Cardiac muscle cell (in vitro differentiated cells and primary cell): ENCODE measurements at regions not wholly inside any gene's neighbourhood (a gene's known extent, or its start where the extent isn't known, plus 50 kb on each side); places are given as distances from the start of the nearest gene placed in this dataset.

Experiments
- DNase-seq, 2 donors: peaks; one replicate each; pipeline versions ENCODE4 v3.0.0 to v3.0.0-alpha.2; 2010 to 2017; ENCODE audit warnings: low read depth in 1 of 2, low spot score in 1 of 2
- H3K27ac ChIP-seq: fragments of 200-600 bp; sonication (generic); 2 replicates; pipeline ENCODE4 v1.5.1; 2016
- H3K27me3 ChIP-seq: fragments of 200-600 bp; sonication (generic); 2 replicates; pipeline ENCODE4 v1.6.0; 2016; ENCODE audit warnings: control low read depth
- H3K36me3 ChIP-seq: fragments of 200-600 bp; sonication (generic); 2 replicates; pipeline ENCODE4 v1.5.1; 2016; ENCODE audit warnings: control low read depth
- H3K4me1 ChIP-seq: fragments of 200-600 bp; sonication (generic); 2 replicates; pipeline ENCODE4 v1.8.1; 2017; ENCODE audit warnings: low read depth, mild to moderate bottlenecking, mixed run types
- H3K4me3 ChIP-seq: fragments of 200-600 bp; sonication (generic); 2 replicates; pipeline ENCODE4 v1.5.1; 2016; ENCODE audit warnings: mild to moderate bottlenecking
- H3K9me3 ChIP-seq: fragments of 200-600 bp; sonication (generic); 2 replicates; pipeline ENCODE4 v1.5.1; 2017; ENCODE audit warnings: low read depth, mild to moderate bottlenecking, control low read depth
- TF ChIP-seq, protein P1 (sequence below): IDR thresholded peaks from 2 replicates; pipeline ENCODE4 v1.5.1; 2012; ENCODE audit warnings: low read depth, mild to moderate bottlenecking, low read length

DNA sequence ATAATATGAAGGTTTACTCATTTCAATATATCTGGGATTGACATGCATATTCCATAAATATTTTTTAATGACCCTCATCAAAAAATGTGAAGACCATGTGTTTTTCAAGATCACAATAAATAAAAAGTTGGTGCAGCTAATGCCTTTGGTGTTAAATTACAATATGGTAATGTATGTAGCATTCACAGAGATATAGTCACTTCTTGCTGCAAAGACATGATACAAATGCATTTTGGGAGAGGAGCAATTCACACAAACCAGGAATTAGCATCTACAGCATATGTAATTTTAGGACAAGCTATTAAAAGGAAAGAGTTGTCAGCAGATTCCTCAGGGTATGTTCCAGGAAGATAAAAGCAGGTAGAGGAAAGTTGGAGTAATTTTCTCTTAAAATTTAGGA is 734.5 kb upstream of the HTR2C start:
- H3K36me3 ChIP-seq, result no peaks in the 10 kb centered on the region
- H3K4me3 ChIP-seq, result no peak overlapping the region
- no peak overlapping the region for H3K27ac ChIP-seq
- no peak for DNase-seq
- no peaks in the 10 kb centered on the region for H3K4me1 ChIP-seq
- TF ChIP-seq, protein P1, sequence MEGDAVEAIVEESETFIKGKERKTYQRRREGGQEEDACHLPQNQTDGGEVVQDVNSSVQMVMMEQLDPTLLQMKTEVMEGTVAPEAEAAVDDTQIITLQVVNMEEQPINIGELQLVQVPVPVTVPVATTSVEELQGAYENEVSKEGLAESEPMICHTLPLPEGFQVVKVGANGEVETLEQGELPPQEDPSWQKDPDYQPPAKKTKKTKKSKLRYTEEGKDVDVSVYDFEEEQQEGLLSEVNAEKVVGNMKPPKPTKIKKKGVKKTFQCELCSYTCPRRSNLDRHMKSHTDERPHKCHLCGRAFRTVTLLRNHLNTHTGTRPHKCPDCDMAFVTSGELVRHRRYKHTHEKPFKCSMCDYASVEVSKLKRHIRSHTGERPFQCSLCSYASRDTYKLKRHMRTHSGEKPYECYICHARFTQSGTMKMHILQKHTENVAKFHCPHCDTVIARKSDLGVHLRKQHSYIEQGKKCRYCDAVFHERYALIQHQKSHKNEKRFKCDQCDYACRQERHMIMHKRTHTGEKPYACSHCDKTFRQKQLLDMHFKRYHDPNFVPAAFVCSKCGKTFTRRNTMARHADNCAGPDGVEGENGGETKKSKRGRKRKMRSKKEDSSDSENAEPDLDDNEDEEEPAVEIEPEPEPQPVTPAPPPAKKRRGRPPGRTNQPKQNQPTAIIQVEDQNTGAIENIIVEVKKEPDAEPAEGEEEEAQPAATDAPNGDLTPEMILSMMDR, result no peak
- H3K9me3 ChIP-seq, result no peaks in the 10 kb centered on the region
- H3K27me3 ChIP-seq, result no peaks in the 10 kb centered on the region

DNA sequence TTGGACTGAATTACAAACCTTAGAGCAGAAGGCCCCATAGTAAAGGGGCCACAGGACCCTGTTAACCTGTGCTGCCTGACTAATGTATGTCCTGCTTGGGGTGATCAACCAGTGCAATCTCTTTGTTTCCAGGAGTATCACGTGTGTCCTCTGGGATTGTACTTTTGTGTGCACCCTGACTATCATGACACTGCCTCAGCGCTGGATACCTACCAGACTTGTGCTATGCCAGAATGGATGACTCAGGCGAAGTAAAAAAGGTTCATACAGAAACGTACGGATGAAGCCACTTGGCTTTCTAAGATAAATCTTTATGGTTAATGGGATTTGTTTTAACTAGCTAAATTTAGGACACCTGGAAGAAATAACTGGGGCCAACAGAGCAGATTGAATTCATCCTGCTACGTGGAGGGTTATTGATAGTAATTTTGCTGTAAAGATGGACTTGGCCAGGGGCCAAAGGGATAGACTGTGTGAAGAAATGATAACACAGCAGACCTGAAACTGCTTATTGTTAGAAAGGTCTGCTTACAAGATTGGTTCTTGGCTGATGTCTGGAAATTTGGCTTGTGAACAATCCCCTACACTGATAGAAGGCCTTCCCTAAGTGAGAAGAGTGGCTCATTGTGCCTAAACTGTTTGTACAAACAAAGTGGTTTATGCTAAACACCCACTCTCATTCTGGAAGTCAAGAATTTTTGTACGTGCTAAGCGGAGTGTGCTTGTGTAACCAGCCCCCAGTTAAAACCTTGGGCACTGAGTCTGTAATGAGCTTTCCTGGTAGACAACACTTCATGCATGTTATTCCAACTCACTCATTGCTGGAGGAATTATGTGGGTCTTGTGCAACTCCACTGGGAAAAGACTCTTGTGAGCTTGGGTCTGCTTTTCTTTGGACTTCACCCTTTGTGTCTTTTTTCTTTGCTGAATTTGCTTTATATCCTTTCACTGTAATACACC is 750.5 kb upstream of the HTR2C start:
- Histone ChIP-seq H3K36me3 (no peaks in the 10 kb centered on the region), H3K27me3 (no peaks in the 10 kb centered on the region), H3K9me3 (no peaks in the 10 kb centered on the region), H3K4me1 (no peaks in the 10 kb centered on the region), H3K27ac (no peak overlapping the region), H3K4me3 (no peak overlapping the region)
- DNase-seq, result peak in 1 of 2 donors; percentile 37
- TF ChIP-seq, protein P1, result no peak

DNA sequence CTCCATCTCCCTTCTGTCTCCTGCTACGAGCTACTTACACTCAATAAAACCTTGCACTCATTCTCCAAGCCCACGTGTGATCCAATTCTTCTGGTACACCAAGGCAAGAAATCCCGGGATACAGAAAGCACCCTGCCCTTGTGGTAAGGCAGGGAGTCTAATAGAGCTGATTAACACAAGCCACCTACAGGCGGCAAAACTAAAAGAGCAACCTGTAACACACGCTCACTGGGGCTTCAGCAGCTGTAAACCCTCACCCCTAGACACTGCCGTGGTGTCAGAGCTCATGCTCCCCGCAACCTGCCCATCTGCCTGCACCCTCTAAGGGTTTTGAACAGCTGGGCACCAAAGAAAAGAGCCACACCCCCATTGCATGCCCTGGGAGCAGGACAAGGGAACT is 755.4 kb upstream of the HTR2C start:
- no peak overlapping the region for H3K27ac ChIP-seq
- no peaks in the 10 kb centered on the region for H3K4me1 ChIP-seq
- no peak for DNase-seq
- H3K36me3 ChIP-seq, result no peaks in the 10 kb centered on the region
- H3K27me3 ChIP-seq, result no peaks in the 10 kb centered on the region
- H3K9me3 ChIP-seq, result no peaks in the 10 kb centered on the region
- no peak overlapping the region for H3K4me3 ChIP-seq
- TF ChIP-seq, protein P1, result no peak

DNA sequence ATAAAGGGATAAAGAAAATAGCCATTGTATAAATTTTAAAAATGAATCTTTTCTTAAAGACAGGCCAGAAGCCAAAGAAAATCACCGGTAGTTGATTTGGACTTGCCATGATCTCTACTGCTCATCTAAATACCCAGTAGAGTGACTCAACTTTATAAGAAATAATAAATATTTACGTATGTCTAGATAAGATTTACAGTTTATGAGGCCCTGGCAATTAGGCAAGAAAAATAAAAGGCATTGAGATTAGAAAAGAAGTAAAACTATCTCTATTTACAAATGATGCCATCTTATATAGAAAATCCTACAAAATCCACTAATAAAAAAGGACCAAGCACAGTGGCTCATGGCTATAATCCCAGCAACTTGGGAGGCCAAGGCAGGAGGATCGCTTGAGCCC is 765.5 kb upstream of the HTR2C start:
- Histone ChIP-seq H3K4me3 (no peak overlapping the region), H3K4me1 (no peaks in the 10 kb centered on the region), H3K36me3 (no peaks in the 10 kb centered on the region), H3K9me3 (no peaks in the 10 kb centered on the region), H3K27ac (no peak overlapping the region), H3K27me3 (no peaks in the 10 kb centered on the region)
- TF ChIP-seq, protein P1, result no peak
- DNase-seq, result no peak

DNA sequence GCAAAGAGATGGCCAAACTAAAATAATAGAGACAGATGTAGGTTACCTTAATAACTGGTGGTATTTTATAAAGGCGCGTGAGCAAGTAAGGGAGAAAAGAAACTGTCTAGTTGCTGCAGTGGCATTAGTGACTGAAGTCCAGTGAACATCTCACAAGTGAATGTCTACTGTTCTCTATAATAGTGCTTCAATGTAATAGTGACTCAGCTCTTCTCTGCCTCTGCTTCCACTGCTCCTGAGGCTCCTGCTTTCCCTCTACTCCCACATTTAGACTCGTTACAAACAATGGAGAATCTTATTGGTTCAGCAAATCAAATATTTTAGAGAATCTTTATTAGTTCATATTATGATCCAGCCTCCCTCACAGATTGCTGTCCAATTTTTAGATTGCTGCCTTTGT is 779.1 kb upstream of the HTR2C start:
- Histone ChIP-seq H3K27me3 (no peaks in the 10 kb centered on the region), H3K4me1 (no peaks in the 10 kb centered on the region), H3K4me3 (no peak overlapping the region), H3K9me3 (no peaks in the 10 kb centered on the region), H3K36me3 (no peaks in the 10 kb centered on the region), H3K27ac (no peak overlapping the region)
- TF ChIP-seq, protein P1, result no peak
- DNase-seq, result no peak
